ENCODE measurements at regions not wholly inside any gene's neighbourhood (a gene's known extent, or its start where the extent isn't known, plus 50 kb on each side); places are given as distances from the start of the nearest gene placed in this dataset.

GRCh38 chr21:34274001-34274400 is 89.8 kb upstream of the KCNE2 start:
- no peak for TF ChIP-seq CTCF (IDR thresholded peaks at IDR 0.05)
- no peak for TF ChIP-seq POLR2A (IDR thresholded peaks at IDR 0.05)
